ENCODE measurements at regions not wholly inside any gene's neighbourhood (a gene's known extent, or its start where the extent isn't known, plus 50 kb on each side); places are given as distances from the start of the nearest gene placed in this dataset.

DNA sequence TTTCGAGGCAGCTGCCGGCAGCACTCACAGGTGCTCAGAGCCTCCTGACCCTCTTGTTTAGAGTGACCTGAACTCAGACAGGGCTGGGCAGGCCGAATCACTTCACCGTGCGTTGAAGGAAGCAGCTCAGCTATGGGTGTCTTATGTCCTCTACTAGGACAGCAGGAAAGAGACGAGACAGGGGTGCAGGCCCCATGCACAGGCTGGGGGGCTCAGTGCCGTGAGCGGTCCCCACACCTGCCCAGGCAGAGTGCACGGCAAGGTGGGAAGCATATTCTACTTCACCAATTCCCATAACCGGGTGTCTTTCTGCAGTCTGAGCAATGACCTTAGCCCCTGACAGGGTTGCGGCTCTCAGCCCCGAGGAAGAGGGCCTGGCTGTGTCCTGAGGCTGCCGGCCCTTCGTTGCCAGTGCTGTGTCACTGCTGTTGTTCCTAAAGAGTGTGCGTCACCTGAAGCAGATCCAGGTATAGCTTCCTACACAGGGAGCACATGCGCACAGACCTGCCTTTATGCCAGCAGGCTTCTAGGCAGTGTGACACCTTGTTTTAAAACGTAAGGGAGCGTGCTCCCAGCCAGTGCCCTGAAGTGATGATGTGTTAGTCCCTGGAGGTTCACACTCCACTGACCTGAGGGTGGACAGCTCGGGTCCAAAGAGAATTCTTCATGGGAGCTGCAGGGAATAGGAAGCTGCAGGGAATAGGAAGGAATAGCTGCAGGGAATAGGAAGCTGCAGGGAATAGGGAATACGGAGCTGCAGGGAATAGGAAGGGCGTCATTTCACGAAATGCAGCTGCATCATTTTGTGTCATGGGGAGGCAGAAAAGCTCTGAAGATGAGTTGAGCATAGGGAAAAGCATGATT lies 207.9 kb upstream of the SALL3 start:
- no peak for DNase-seq (ENCODE audit: low read depth)

GRCh38 chr18:78772360-78773302 lies 207.0 kb upstream of the SALL3 start:
- no peak for DNase-seq (ENCODE audit: low read depth)

DNA sequence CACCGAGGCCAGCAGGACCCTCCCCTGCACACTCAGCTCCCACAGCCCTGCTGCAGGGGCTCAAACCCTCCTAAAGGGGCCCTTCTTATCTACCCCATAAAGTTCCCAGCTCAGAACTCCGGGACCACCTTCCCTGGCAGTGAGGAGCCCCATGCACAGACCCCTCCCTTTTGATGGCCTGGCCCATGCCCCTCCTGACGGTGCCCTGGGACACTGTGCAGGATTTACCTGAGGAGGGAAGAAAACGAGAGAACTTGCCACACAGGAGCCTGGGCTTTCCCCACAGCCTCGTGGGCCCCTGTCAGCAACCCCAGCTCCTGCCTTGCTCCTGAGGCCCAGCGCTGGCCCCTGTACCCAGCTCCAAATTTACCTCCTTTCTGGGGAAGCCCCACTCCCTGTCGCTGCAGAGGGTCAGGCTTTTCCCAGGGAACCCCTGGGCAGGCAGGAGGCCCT lies 206.3 kb upstream of the SALL3 start:
- DNase-seq (ENCODE audit: low read depth): no peak

GRCh38 chr18:78773819-78774218 lies 205.8 kb upstream of the SALL3 start:
- DNase-seq (ENCODE audit: low read depth): no peak

DNA sequence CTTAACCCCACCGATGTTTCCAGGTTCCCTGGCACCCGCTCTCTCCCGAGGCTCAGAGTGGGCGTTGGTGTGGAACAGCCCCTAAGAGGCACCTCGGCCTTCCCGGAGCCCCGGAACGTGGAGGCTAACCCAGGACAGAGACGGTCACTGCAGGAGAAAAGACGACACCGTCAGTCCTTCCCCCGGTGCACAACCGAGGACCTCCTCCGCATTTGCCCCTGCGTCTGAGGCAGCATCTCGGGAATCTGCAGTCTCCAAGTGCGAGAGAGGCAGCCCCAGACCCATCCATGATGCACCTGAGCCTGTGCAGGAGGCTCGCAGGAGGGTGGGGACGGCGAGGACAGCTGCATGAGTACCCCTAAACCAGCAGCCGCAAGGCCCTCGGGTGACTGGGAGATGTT lies 204.9 kb upstream of the SALL3 start:
- no peak for DNase-seq (ENCODE audit: low read depth)

DNA sequence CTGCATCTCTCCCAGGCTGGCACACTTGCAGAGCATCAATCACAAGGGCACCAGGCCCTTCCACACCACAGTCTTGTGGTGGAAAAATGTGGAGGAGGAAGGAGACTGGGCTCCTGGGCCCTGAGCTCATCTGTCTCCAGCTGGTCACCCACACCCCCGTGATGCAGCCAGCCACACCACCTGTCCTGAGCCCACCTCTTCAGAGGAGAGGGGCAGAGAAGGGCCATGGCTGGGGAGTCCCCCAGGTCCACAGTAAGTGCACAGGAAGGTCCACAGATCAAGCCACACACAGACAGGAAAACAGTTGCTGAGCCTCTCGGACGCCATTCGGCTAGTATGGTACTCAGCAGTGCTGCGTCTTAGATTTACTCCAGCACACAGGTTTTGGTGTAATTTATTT lies 203.5 kb upstream of the SALL3 start:
- DNase-seq (ENCODE audit: low read depth): no peak

GRCh38 chr18:78776706-78777285 lies 202.8 kb upstream of the SALL3 start:
- no peak for DNase-seq (ENCODE audit: low read depth)

DNA sequence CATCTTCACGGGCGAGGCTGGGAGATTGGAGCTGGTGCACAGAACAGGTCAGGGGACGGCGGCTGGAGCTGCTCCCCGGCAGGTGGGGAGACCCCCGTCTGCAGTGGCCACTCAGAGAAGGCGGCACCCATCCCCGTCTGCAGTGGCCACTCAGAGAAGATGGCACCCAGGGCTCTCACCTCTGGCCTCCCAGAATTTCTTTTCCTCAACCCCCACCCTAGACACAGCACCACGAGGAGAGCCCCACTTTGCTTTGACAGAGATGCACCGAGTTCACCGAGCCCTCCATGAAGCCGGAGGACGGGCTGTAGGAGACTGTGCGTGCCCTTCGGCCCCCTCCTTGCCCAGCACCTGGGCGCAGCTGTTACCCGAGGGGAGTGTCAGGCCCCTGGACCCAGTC lies 201.6 kb upstream of the SALL3 start:
- DNase-seq (ENCODE audit: low read depth): no peak

DNA sequence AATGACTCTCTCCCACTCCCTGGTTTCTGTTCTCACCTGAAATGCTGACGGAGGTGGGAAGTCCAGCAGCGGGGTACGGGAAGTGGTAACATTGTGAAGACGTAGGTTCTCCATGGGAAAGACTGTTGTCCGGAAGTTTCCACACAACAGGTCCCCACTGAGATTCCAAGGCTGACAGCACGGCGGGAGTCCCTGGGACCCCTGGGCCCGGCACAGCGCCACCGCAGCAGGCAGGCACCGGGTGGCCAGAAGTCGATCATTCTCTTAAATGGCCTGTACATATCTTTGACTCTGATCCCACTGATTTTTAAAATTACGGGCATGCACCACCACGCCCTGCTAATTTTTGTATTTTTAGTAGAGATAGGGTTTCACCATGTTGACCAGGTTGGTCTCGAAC lies 201.0 kb upstream of the SALL3 start:
- DNase-seq (ENCODE audit: low read depth): no peak

DNA sequence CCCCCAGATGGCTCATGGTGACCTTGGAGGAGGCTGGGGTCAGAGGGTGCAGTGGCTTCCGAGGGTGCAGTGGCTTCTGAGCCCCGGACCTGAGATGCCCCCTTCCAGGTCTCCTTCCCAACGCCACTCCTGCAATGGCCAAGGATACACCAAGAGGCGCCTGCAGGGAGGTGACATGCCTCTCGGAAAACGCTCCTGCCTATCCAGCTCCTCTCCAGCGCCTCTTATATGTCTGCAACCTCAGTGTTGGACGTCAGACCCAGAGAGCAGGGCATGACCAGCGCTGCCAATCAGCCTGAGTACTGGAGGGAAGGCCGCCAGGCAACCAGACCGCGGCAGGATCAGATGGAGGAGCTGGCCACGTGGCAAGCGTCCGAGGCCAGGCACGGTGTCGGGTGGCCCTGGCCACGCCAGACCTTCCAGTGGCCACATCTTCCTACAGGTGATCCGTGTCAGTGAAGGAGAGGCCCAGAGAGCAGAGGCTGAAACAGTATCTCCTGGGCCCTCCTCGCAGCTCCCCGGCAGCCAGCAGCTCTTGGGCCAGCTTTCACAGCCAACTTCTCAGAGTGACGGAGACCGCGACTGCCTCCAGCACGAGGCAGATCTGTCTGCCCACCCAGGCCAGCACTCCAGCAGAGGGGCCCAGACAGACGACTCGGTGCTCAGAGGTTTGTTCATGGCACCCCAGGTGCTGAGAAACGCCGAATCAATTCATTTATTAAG lies 199.5 kb upstream of the SALL3 start:
- no peak for DNase-seq (ENCODE audit: low read depth)

- DNase-seq (ENCODE audit: low read depth): no peak
Measured at GRCh38 chr18:78780719-78781600, 198.7 kb upstream of the SALL3 start.

DNA sequence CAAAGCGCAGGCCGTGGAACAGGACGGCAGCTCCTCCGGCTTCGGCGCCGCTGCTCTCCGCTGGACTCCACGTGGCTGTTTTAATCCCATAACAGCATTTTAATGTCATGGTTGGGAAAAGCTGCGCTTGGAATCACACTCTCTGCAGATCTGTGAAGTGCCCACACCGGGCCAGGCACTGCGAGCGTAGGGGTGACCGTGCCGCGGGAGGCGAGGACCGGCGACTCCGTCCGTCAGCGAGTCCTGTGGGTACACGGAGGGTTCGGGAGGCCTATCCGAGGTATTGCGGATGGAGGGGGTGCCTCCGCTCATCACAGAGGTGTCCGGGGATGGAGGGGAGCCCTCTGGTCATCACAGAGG lies 198.0 kb upstream of the SALL3 start:
- no peak for DNase-seq (ENCODE audit: low read depth)

- DNase-seq (ENCODE audit: low read depth): no peak
Measured at GRCh38 chr18:78782951-78783563, 196.6 kb upstream of the SALL3 start.

GRCh38 chr18:78783564-78783960 lies 196.1 kb upstream of the SALL3 start:
- no peak for DNase-seq (ENCODE audit: low read depth)

DNA sequence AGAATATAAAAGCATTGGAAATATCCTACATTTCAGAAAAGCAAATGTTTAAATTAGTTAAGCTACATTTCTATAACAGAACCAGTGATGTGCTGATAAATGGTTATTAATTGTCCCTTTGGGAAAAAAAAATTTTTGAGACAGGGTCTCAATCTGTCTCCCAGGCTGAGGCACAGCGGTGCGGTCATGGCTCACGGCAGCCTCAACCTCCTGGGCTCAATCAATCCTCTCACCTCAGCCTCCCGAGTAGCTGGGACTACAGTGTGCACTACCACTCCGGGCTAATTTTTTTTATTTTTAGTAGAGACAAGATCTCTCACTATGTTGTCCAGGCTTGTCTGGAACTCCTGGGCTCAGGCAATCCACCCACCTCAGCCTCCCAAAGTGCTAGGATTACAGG lies 194.8 kb upstream of the SALL3 start:
- no peak for DNase-seq (ENCODE audit: low read depth)

- DNase-seq (ENCODE audit: low read depth): no peak
Measured at GRCh38 chr18:78785706-78786105, 193.9 kb upstream of the SALL3 start.

DNA sequence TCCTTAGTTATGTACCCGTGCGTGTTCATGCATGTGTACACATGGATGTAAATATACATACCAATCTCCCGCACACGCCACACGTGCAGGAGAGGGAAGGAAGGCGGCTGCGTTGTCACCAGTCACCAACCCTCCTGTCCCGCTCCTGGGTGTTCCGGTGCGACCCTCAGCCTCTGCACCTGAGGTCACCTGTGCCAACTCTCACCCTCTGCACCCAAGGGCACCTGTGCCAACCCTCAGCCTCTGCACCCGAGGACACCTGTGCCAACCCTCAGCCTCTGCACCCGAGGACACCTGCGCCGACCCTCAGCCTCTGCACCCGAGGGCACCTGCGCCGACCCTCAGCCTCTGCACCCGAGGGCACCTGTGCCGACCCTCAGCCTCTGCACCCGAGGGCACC lies 192.8 kb upstream of the SALL3 start:
- DNase-seq (ENCODE audit: low read depth): no peak

- DNase-seq (ENCODE audit: low read depth): no peak
Measured at GRCh38 chr18:78787751-78788150, 191.9 kb upstream of the SALL3 start.

DNA sequence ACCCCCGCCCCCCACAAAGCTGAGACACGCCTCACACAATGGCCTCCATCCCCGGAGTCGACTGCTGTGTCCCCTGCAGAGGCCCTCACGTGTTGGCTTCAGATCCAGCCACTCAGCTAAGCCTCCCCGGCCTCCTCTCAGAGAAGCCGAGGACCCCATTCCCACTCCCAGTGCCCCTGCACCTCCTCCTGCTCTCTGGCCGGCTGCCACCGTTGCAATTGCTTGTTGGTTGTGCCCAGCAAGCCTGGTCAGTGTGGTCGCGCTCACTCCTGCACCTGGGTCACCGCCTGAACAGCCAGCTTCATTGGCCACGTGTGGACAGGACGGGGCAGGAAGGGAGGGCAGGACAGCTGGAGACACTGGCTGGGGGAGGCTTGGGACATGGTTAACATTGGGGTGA lies 191.5 kb upstream of the SALL3 start:
- no peak for DNase-seq (ENCODE audit: low read depth)

- DNase-seq (ENCODE audit: low read depth): no peak
Measured at GRCh38 chr18:78789850-78790249, 189.8 kb upstream of the SALL3 start.

DNA sequence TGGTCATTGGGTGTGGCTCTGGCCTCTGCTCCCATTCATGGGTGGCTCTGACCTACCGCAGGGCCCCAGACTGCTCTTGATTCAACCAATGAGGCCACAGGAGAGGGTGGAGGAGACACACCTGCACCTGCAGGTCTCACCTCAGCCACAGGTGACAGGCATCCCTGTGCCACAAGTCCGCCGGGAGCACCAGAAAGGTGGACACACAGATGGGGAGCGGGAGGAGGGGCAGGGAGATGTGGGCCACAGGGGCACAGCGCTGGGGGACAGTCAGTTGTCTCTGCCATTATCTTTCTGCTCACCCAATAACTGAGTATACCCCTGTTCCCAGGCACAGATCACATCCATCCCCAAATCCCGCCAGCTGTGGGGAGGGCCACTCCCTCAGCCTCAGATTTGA lies 189.1 kb upstream of the SALL3 start:
- no peak for DNase-seq (ENCODE audit: low read depth)
